Chondrocyte (in vitro differentiated cells): ENCODE measurements at regions not wholly inside any gene's neighbourhood (a gene's known extent, or its start where the extent isn't known, plus 50 kb on each side); places are given as distances from the start of the nearest gene placed in this dataset.

Experiments used
- DNase-seq: peaks from one replicate; pipeline ENCODE4 v3.0.0; 2021; ENCODE audit warnings: mixed read lengths, low spot score
- H3K27ac Mint-ChIP-seq: one replicate; pipeline ENCODE4 v1.8.0; 2021; ENCODE audit warnings: mild to moderate bottlenecking, moderate library complexity, mixed read lengths; ENCODE audit not compliant: unreplicated experiment
- H3K27me3 Mint-ChIP-seq: 2 replicates; pipeline ENCODE4 v1.8.0; 2021; ENCODE audit warnings: low read depth, mixed read lengths
- H3K36me3 Mint-ChIP-seq: 2 replicates; pipeline ENCODE4 v1.8.0; 2021; ENCODE audit warnings: low read depth, mixed read lengths
- H3K4me1 Mint-ChIP-seq: 2 replicates; pipeline ENCODE4 v1.8.0; 2021; ENCODE audit warnings: low read depth, mild to moderate bottlenecking, mixed read lengths
- H3K4me3 Mint-ChIP-seq: one replicate; pipeline ENCODE4 v1.8.0; 2021; ENCODE audit warnings: mild to moderate bottlenecking, moderate library complexity, mixed read lengths; ENCODE audit not compliant: unreplicated experiment
- H3K9me3 Mint-ChIP-seq: 2 replicates; pipeline ENCODE4 v1.8.0; 2021; ENCODE audit warnings: low read depth, mixed read lengths
- TF ChIP-seq, protein P1 (sequence below): fragments of 200-600 bp; sonication (generic); IDR thresholded peaks from 2 replicates; pipeline ENCODE4 v1.5.0; 2021; ENCODE audit warnings: antibody characterized with exemption, mild to moderate bottlenecking, moderate library complexity

DNA sequence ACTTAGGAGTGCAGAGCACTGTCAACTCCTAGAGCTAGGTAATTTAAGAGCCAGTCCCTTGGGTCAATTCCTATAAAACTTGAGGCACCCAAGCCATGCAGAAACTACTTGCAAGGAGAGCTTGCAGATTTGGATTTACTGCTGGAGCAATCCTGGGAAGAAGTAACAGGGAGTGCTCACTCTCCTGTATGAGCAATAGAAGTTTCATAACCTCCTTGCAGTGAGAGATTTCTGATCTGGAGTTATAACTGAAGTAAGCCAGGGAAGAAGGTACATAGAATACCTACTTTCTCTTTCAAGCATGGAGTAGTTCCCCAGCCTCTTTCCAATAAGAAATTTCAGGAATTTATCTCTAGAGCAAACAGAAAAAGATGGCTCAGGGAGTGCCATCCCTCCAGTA lies 650.1 kb upstream of the USP15 start:
- Mint-ChIP-seq H3K27ac (no peak overlapping the region), H3K4me1 (no peaks in the 10 kb centered on the region), H3K27me3 (peaks cover 2% of the 10 kb centered on the region), H3K36me3 (no peaks in the 10 kb centered on the region), H3K9me3 (peaks cover 21% of the 10 kb centered on the region), H3K4me3 (no peak overlapping the region)
- no peak for DNase-seq
- TF ChIP-seq, protein P1, sequence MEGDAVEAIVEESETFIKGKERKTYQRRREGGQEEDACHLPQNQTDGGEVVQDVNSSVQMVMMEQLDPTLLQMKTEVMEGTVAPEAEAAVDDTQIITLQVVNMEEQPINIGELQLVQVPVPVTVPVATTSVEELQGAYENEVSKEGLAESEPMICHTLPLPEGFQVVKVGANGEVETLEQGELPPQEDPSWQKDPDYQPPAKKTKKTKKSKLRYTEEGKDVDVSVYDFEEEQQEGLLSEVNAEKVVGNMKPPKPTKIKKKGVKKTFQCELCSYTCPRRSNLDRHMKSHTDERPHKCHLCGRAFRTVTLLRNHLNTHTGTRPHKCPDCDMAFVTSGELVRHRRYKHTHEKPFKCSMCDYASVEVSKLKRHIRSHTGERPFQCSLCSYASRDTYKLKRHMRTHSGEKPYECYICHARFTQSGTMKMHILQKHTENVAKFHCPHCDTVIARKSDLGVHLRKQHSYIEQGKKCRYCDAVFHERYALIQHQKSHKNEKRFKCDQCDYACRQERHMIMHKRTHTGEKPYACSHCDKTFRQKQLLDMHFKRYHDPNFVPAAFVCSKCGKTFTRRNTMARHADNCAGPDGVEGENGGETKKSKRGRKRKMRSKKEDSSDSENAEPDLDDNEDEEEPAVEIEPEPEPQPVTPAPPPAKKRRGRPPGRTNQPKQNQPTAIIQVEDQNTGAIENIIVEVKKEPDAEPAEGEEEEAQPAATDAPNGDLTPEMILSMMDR, result no peak

DNA sequence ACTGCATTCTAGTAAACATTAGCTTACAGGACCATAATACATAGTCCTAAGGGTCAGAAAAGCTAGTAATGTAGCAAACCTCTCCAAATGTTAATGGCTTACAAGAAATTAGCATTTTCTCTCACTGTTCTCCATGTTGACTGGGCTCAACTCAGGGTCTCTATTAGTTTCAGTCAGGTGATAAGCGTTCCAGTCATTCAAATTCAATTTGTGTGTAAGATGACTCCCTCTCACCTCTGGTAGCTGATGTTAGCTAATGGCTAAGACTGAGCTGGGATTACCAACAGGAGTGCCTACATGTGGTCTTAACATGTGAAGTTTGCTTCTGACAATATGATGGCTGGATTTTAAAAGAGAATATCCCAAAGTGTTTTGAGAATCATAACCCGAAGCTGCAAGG lies 630.5 kb upstream of the USP15 start:
- no peaks in the 10 kb centered on the region for H3K27me3 Mint-ChIP-seq
- H3K4me1 Mint-ChIP-seq, result no peaks in the 10 kb centered on the region
- no peak overlapping the region for H3K27ac Mint-ChIP-seq
- peaks cover 5% of the 10 kb centered on the region for H3K9me3 Mint-ChIP-seq
- TF ChIP-seq, protein P1, result no peak
- no peak for DNase-seq
- H3K4me3 Mint-ChIP-seq, result no peak overlapping the region
- no peaks in the 10 kb centered on the region for H3K36me3 Mint-ChIP-seq

DNA sequence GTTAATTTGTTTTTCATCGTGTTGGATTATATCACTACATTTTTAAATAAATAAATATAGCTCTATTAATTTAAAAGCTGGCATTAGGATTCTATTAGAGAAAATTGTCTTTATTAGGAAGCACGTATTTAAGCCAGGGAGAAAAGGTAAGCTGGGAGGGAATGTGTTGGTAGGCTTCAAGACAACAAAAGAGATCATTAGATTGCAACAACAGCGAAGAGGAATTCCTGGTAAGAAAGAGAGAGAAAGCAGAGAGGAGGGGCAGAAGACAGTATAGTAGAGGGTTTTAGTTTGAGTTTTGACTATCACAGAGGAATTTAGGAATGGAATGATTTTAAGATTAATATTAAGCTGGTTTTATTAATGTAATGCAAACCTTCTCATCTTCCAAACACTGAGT lies 613.6 kb upstream of the USP15 start:
- Mint-ChIP-seq H3K27ac (no peak overlapping the region), H3K9me3 (no peaks in the 10 kb centered on the region), H3K36me3 (no peaks in the 10 kb centered on the region), H3K4me3 (no peak overlapping the region), H3K4me1 (no peaks in the 10 kb centered on the region), H3K27me3 (no peaks in the 10 kb centered on the region)
- TF ChIP-seq, protein P1, result no peak
- DNase-seq, result no peak

DNA sequence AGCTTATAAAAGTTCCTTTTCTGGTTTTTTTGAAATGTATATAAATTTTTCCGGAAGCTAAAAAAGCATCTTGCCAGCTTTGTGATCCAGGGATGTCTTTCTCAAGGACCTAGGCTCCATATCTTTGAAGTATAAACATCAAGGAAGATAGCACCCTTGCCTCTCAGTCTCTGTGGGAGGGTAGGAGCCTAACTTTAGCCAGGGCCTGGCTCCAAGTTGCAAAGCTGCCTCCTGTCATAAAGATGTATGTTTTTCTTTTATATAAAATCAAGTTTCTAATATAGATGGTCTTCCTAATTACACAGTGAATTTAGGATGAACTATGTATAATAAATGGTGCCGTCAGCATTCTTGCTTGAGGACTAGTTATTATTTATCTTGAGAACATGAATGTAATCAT lies 612.6 kb upstream of the USP15 start:
- Mint-ChIP-seq H3K27me3 (no peaks in the 10 kb centered on the region), H3K27ac (no peak overlapping the region), H3K9me3 (no peaks in the 10 kb centered on the region), H3K36me3 (no peaks in the 10 kb centered on the region), H3K4me1 (no peaks in the 10 kb centered on the region), H3K4me3 (no peak overlapping the region)
- no peak for DNase-seq
- TF ChIP-seq, protein P1, result no peak

DNA sequence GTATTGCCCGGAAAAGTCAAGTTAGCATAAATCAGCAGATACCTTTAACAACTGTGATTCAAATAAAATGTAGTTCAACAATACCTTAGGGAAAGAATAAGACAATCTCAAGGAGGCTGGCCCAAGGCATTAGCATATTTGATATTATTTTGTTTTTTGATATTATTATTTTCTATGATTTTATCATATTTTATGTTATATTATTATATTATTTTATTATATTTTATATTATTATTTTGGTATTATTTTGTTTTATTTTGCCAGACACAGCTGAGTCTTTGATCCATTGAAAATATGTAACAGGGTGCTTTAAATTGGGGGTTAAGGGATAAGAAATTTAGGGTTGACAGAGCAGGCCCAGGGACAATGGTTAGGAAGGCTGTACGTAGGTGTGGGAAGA lies 607.9 kb upstream of the USP15 start:
- no peak overlapping the region for H3K4me3 Mint-ChIP-seq
- H3K27me3 Mint-ChIP-seq, result no peaks in the 10 kb centered on the region
- DNase-seq, result no peak
- no peaks in the 10 kb centered on the region for H3K36me3 Mint-ChIP-seq
- H3K9me3 Mint-ChIP-seq, result no peaks in the 10 kb centered on the region
- no peaks in the 10 kb centered on the region for H3K4me1 Mint-ChIP-seq
- TF ChIP-seq, protein P1, result no peak
- H3K27ac Mint-ChIP-seq, result no peak overlapping the region
